H1 (cell line): ENCODE measurements at regions not wholly inside any gene's neighbourhood (a gene's known extent, or its start where the extent isn't known, plus 50 kb on each side); places are given as distances from the start of the nearest gene placed in this dataset.

Experiments
- ATF3 ChIP-seq: IDR thresholded peaks from 2 replicates; pipeline ENCODE4 v1.6.1; 2011; ENCODE audit warnings: low read depth, mild to moderate bottlenecking, low read length; ENCODE audit not compliant: insufficient read depth
- CHD7 ChIP-seq: fragments of 300-600 bp; sonication (generic); IDR thresholded peaks from 2 replicates; pipeline ENCODE4 v1.7.1; 2012; ENCODE audit warnings: low read length, moderate library complexity, mild to moderate bottlenecking, inconsistent platforms; ENCODE audit not compliant: insufficient replicate concordance
- KDM4A ChIP-seq: IDR thresholded peaks from one replicate; pipeline ENCODE4 v1.7.1; 2012; ENCODE audit warnings: low read depth, mild to moderate bottlenecking, moderate library complexity, low read length, inconsistent platforms; ENCODE audit not compliant: severe bottlenecking
- PHF8 ChIP-seq: fragments of 200-600 bp; sonication (generic); conservative IDR thresholded peaks from 2 replicates; pipeline ENCODE4 v1.7.1; 2012; ENCODE audit warnings: low read depth, mild to moderate bottlenecking, inconsistent platforms, low read length, moderate library complexity
- POLR2AphosphoS5 ChIP-seq: IDR thresholded peaks from 2 replicates; pipeline ENCODE4 v1.6.1; 2011; ENCODE audit warnings: low read depth, low read length
- SIN3A ChIP-seq, 2 experiments: IDR thresholded peaks in 1 of 2; conservative IDR thresholded peaks in 1 of 2; 2 replicates each; pipeline ENCODE4 v1.6.1; 2011 to 2012; ENCODE audit warnings: low read length in 2 of 2, improper control_type of control experiment in 1 of 2, low read depth in 1 of 2, mild to moderate bottlenecking in 1 of 2
- SIRT6 ChIP-seq: IDR thresholded peaks from one replicate; pipeline ENCODE4 v1.7.1; 2012; ENCODE audit warnings: low read length, inconsistent platforms

GRCh38 chr2:45103351-45104345, 94.4 kb upstream of the SIX2 start (continued):
- no peak for TF ChIP-seq CHD7
- no peak for TF ChIP-seq PHF8
- TF ChIP-seq POLR2AphosphoS5, result no peak
- TF ChIP-seq KDM4A, result no peak
- no peak for TF ChIP-seq SIRT6
- no peak for TF ChIP-seq SIN3A (conservative IDR thresholded peaks at IDR 0.05 in 1 of 2, IDR thresholded peaks at IDR 0.05 in 1 of 2; ENCODE audit: low read depth in 1 of 2, low read length in 2 of 2)
- TF ChIP-seq ATF3, result no peak
